GOT3 (cell line): ENCODE measurements at regions not wholly inside any gene's neighbourhood (a gene's known extent, or its start where the extent isn't known, plus 50 kb on each side); places are given as distances from the start of the nearest gene placed in this dataset.

Experiments used
- DNase-seq: peaks from one replicate; lab custom pipeline; 2025; ENCODE audit warnings: mixed read lengths; lab: John Stamatoyannopoulos, UW

GRCh38 chr1:201610858-201611257 is 71.9 kb downstream of the NAV1 start:
- DNase-seq = no peak

DNA sequence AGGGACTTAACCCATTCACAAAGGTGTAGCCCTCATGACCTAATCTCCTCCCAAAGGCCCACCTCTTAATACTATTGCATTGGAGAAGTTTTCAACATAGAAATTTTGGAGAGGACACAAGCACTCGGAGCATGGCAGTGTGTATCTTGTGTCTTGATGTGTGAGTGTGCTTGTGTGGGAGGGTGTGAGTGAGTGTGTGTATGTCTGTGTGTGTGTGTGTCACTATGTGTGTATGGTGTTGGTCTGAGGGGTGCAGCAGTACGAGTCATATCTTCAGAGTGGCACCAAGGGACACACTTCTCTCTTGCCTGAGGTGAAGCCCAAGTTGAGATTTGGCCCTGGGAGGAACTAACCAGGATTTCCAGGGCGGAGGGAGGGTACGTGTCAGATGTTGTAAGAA is 73.7 kb downstream of the NAV1 start:
- no peak for DNase-seq

GRCh38 chr1:201614262-201615015 is 75.5 kb downstream of the NAV1 start:
- DNase-seq = no peak

- no peak for DNase-seq
Observed at GRCh38 chr1:201617157-201617556, 78.2 kb downstream of the NAV1 start.

DNA sequence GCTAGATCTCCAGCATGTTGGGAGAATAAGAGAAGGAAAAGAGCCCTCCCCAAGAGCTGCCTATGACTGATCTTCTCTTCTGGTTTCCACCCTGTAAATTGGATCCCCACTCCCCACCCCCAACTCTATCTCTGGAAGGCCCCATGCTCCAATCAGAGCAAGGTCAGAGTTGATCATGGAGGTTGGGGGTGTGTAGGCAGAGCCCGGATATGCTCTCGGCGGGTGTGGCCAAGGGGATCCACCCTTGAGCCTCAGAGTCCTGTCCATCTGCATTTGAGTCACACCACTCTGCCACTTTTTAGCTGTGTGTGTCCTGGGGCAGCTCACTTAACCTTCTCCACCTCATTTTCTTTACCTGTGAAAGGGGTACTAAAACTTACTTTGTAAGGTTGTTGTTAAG is 79.5 kb downstream of the NAV1 start:
- DNase-seq = no peak

DNA sequence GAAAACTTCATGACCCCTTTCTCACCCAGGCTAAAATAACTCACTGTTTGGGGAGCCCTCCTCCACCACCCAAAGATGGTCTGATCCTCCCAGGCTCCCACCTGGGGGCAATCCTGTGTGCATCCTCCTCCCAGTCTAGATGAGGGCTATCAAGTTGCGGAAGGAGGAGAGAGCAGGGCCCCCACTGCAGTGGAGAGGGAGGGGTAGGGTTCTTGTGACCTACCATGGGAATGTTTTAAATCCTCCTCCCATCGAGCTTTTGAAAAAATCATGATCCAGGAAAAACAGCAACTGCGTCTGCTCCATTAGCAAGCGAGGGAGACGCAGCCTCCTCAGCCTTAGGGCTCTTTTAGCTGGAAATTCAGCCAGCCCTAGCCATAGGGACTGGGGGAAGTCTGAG is 80.0 kb downstream of the NAV1 start:
- DNase-seq = no peak

DNA sequence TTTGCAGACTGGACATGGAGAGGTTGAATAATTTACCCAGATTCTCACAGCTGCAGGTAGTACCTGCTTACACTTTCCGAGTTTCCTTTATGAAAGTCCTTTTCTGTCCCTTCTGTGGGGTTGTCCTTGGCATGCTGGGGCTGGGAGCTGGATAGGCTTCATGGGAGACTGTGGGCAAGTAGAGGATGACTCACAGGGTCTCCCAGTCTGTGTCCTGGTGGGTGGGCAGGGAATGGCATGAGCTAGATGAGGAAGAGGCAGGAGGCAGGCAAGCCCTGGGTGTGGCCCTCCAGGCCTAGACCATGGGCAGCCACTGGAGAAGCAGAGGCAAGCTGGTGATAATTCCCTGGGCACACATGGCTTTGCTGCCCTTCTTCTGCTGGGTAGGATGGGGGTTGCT is 80.6 kb downstream of the NAV1 start:
- DNase-seq = no peak

DNA sequence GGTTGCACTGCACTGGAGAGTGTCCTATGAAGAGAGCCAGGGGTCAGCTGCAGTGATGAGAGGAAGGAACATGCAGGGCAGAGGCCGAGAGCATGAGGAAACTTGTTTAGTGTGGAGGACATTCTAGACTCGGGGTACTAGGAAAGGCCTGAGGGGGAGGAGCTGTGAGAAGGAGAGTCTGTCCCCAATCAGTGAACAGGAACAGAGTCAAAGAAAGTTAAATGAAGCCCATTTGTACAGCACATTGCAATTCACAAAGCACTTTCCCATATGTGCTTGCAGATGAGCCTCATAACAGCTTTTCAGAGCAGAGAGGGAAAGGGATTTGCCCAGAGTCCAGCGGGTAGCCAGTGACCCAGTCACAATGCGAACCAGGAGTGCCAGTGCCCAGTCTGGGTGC is 83.4 kb downstream of the NAV1 start:
- no peak for DNase-seq

DNA sequence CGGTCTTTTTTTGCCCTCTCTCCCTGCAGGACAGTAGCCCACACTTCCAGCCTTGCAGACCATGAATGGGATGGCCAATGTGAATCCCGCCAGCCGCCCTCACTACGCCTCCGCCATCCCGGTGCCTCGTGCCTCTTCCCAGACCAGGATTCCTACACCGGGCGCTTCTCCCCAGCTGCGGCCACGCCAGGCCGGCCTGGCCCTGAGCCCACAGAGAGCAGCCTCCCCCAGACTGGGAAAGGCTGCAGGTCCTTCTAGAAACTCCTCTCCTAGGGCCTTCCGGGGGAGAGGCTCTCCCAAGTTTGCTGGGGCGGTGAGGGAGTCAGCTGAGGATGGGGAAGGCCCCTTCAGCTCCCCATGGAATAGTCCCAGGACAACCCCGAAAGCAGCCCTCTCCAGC is 83.9 kb downstream of the NAV1 start:
- DNase-seq = no peak

DNA sequence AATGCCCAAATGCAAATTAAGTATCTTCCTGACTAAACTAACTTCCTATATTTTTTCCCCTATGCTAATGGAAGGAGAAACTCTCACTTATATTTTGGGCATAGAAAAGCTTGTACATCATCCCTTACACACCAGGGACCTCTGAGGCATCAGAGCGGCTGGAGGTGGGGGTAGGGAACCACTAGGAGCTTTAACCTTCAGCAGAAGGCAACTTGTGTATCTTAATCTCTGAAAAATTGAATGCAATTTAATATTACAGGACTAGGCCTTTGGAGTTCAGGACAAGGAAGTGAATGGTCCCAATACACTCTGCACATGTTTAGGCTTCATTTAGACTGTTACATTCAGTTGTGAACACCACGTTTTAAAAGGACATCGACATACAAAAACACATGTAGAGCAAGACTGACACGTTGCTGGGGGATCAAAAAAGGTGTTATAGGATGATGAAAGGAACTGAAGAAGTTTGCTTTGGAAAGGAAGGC is 85.9 kb downstream of the NAV1 start:
- DNase-seq = no peak

- DNase-seq = peak; percentile 91
Observed at GRCh38 chr1:201625226-201625761, 86.4 kb downstream of the NAV1 start.

GRCh38 chr1:201625851-201626251 is 86.9 kb downstream of the NAV1 start:
- DNase-seq = no peak

DNA sequence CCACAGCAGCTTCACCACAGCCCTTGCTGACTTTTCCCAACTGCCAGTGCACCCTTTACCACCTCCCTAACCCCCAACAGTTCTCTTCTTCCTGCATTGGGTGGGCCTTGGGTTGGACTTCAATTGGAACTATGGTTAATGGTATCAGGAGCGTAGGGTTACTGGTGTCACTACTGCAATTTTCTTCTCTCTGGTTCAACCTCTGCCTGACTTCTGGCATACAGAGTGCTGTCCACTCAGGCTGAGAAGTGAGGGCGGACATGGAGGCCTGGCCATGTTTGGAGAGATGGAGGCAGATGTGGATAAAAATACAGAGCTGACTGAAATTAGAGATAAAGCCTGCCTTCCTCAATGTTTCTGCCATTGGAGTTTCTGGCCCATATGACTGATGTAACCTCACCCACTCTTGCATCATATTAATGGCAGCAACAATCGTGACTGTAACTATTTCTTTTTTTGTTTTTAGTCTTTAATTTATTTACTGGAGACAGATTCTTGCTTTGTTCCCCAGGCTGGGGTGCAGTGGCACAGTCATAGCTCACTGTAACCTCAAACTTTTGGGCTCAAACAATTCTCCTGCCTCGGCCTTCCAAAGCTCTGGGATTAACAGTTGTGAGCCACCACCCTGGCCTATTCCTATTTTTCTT is 87.8 kb downstream of the NAV1 start:
- no peak for DNase-seq

DNA sequence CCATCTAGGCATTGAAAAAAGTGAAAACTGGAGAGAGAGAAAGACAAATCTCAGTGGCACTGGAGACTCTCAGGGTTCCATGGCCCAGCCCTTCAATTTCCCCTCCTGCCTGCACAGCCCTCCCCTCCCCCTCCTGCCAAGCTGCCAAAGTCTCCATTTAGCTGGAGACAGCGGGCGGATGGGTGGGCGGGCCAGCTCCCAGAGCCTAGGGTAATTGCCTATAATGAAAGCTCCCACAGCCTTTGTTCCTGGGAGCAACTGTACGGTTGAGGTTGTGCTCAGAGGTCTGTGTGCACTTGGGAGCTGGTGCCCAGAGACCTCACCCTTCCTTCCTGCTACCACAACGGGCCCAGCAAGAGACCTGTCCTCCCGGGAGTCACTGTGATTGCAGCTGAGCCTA is 89.6 kb downstream of the NAV1 start:
- no peak for DNase-seq

DNA sequence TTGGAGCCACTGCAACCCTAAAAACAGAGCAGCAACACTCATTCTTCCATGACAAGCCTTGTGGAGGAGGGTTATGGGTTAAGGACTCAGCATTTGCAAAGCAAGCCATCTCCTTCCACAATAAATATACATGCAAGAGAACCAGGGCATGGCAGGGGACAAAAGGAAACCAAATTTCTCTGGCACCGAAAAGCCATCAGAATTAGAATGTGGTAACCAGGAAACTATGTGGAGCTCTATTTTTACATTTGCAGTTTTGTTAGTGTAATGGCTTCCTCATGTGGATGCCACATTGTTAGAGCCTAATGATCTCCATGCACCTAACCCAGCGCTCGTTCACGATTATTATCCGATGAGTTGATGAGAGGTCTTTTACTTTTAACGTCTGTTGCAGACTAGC is 91.7 kb downstream of the NAV1 start:
- DNase-seq = no peak

DNA sequence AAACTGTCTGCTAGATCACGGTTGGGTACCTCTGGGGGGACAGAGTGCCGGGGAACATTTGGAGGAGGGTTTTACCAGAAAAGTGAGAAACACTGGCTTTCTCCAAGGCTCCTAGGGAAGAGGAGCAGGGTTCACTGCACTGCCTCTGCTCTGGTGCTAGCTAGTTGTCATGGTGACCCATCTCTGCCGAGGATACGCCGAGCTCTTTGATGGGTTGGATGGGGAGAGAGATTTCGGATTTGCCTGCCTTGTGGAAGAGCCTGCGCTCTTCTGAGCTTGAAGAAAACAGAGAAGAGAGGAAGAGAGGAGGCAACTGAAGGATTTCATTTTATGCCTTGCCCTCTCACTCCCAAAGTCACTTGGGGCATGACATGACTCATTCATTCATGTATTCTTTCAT is 92.1 kb downstream of the NAV1 start:
- DNase-seq = no peak

- no peak for DNase-seq
Observed at GRCh38 chr1:201632364-201632952, 93.5 kb downstream of the NAV1 start.

GRCh38 chr1:201633297-201633696 is 94.4 kb downstream of the NAV1 start:
- no peak for DNase-seq

DNA sequence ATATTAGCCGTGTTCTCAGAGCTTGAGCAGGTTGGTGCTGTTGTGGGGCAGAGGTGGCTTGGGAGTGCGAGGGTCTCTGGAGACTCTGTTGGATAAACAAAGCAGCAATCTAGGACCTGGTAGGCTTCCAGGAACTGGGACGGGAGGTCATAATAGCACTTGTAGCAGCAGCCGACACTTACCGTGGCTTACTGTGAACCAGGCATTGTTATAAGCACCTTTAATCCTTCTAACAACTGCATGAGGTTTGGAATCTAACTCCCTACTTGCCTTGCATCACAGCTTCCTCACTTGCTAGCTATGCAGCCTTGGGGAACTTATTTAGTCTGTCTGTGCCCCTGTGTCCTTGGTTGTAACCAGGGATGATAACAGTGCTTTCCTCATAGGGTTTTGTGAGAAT is 94.9 kb downstream of the NAV1 start:
- no peak for DNase-seq

- DNase-seq = no peak
Observed at GRCh38 chr1:201634261-201634660, 95.3 kb downstream of the NAV1 start.

- DNase-seq = no peak
Observed at GRCh38 chr1:201636097-201636496, 97.2 kb downstream of the NAV1 start.

DNA sequence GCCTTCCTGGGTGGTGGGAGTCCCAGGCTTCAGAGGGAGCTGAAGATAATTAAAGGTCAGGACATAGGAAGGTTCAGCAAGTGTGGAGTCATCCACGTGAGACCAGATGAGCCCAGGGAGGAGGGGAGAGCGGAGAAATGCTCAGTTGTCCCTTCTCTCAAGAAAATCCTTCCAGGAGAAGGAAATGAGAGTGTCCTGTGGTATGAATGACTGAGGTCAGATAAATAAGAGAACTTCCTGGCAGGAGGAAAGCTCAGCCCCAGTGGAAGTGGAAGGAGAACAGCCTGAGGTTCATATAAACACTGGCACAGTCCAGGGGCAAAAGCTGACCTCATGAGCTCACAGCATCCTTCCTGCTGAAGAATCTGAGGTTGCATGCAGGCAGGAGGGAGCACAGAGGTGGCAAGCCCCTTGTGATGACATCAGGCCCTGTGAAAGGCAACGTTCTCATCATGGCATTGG is 97.6 kb downstream of the NAV1 start:
- no peak for DNase-seq
